Spleen (tissue), 7 donors: ENCODE measurements at regions not wholly inside any gene's neighbourhood (a gene's known extent, or its start where the extent isn't known, plus 50 kb on each side); places are given as distances from the start of the nearest gene placed in this dataset.

Source experiments
- CTCF ChIP-seq, 11 experiments: fragments of 200-600 bp in 7 of 11; fragments of 450-650 bp in 4 of 11; sonication (generic) in 4 of 11; IDR thresholded peaks in 8 of 11; conservative IDR thresholded peaks in 3 of 11; 1 replicate in 7 of 11; 2 replicates in 4 of 11; pipeline versions ENCODE4 v1.4.0 to v1.8.0; 2016 to 2021; ENCODE audit warnings: antibody characterized with exemption in 11 of 11, inconsistent platforms in 4 of 11, mild to moderate bottlenecking in 1 of 11
- POLR2A ChIP-seq, 3 donors: fragments of 450-650 bp; IDR thresholded peaks; one replicate each; pipeline ENCODE4 v1.5.1; 2017; ENCODE audit warnings: antibody characterized with exemption in 3 of 3, mild to moderate bottlenecking in 1 of 3
- POLR2AphosphoS5 ChIP-seq, 3 donors: sonication (generic); formaldehyde crosslinking; IDR thresholded peaks; one replicate each; pipeline ENCODE4 v1.5.1; 2017; ENCODE audit warnings: antibody characterized with exemption in 3 of 3
- donor health status: DM: no; HTN: no; CAD: no; lungs with moderate emphysema.
- donor health status: DM: no; HTN: no; CAD: no.
- donor health status: DM: no; HTN: no; CAD: no.

DNA sequence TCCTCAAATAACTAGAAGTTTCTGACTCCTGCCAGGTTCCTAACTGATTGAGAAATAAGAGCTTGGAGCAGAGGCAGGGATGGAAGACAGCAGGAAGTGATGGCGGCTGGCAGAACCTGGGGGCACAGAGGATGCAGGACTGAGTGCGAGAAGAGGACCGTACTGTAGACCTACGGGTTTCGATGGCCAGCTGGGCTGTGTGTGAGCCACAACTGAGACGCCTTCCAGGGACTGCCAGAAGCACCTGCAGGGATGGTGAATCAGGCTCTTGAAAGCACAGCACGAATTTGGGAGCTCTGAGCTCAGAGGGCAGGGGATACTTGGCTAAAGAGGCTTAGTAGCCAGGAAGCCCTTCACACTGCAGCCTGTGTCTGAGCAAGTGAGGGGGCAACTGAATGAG is 165.6 kb downstream of the ABHD5 start:
- no peak for TF ChIP-seq CTCF (IDR thresholded peaks at IDR 0.05 in 8 of 11, conservative IDR thresholded peaks at IDR 0.05 in 3 of 11)
- no peak for TF ChIP-seq POLR2A (IDR thresholded peaks at IDR 0.05)
- no peak for TF ChIP-seq POLR2AphosphoS5 (IDR thresholded peaks at IDR 0.05)
